ENCODE measurements at regions not wholly inside any gene's neighbourhood (a gene's known extent, or its start where the extent isn't known, plus 50 kb on each side); places are given as distances from the start of the nearest gene placed in this dataset.

DNA sequence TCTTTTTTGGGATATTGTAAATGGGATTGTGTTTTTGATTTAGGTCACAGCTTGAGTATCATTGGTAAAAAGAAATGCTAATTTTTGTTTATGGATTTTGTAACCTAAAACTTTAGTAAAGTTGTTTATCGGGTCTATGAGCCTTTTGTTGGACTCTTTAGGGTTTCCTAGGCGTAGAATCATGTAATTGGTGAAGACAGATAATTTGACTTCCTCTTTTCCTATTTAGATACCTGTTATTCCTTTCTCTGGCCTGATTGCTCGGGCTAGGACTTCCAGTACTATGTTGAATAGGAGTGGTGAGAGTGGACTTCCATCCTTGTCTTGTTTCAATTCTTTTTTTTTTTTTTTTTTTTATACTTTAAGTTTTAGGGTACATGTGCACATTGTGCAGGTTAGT, 149.0 kb downstream of the QPCT start:
- intact Hi-C loops (cut with DNase I) = no loop called here
- H3K9me3 ChIP-seq (ENCODE audit: control insufficient read depth in 2 of 3, insufficient read depth in 1 of 3, low read length in 3 of 3) = no peaks in the 10 kb centered on the region
- H3K36me3 ChIP-seq (ENCODE audit: control insufficient read depth in 2 of 3, insufficient read depth in 3 of 3, low read length in 3 of 3) = no peaks in the 10 kb centered on the region
- no peaks in the 10 kb centered on the region for H3K4me1 ChIP-seq (ENCODE audit: control insufficient read depth in 2 of 3, insufficient read depth in 2 of 3, low read depth in 1 of 3, low read length in 3 of 3)
- no peak overlapping the region for H3K27ac ChIP-seq (ENCODE audit: low read depth in 2 of 2, low read length in 2 of 2)
- no peak for DNase-seq
- no peaks in the 10 kb centered on the region for H3K27me3 ChIP-seq (ENCODE audit: control insufficient read depth, insufficient read depth, low read length)
- TF ChIP-seq, protein P1, sequence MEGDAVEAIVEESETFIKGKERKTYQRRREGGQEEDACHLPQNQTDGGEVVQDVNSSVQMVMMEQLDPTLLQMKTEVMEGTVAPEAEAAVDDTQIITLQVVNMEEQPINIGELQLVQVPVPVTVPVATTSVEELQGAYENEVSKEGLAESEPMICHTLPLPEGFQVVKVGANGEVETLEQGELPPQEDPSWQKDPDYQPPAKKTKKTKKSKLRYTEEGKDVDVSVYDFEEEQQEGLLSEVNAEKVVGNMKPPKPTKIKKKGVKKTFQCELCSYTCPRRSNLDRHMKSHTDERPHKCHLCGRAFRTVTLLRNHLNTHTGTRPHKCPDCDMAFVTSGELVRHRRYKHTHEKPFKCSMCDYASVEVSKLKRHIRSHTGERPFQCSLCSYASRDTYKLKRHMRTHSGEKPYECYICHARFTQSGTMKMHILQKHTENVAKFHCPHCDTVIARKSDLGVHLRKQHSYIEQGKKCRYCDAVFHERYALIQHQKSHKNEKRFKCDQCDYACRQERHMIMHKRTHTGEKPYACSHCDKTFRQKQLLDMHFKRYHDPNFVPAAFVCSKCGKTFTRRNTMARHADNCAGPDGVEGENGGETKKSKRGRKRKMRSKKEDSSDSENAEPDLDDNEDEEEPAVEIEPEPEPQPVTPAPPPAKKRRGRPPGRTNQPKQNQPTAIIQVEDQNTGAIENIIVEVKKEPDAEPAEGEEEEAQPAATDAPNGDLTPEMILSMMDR (IDR thresholded peaks at IDR 0.05; ENCODE audit: borderline replicate concordance, extremely low read depth, insufficient read depth) = no peak
- no peak for FAIRE-seq
- no peak overlapping the region for H3K4me3 ChIP-seq (ENCODE audit: low read length in 3 of 3)
- H3K9ac ChIP-seq (ENCODE audit: low read length in 3 of 3) = no peak overlapping the region

DNA sequence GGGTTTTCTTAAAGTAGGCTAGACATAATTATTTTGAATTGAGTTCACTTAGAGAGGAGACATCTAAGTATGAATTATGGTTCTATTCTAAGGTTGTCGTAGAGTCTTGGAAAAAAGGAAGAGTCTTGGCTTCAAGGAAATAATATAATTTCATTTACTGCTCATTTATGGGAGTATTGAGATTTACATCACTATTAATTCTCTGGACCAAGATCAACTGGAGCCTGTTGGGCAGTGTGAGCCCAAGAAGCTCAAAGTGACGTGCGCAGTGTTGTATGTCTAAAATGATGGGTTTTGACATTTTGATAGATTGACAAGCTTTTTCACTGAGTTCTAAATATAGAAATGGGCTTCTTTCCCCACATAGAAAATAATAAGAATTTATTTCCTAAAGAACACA, 154.7 kb downstream of the QPCT start:
- DNase-seq = no peak
- intact Hi-C loops (cut with DNase I) = no loop called here
- no peaks in the 10 kb centered on the region for H3K4me1 ChIP-seq (ENCODE audit: control insufficient read depth in 2 of 3, insufficient read depth in 2 of 3, low read depth in 1 of 3, low read length in 3 of 3)
- TF ChIP-seq, protein P1 (IDR thresholded peaks at IDR 0.05; ENCODE audit: borderline replicate concordance, extremely low read depth, insufficient read depth) = no peak
- no peaks in the 10 kb centered on the region for H3K9me3 ChIP-seq (ENCODE audit: control insufficient read depth in 2 of 3, insufficient read depth in 1 of 3, low read length in 3 of 3)
- H3K4me3 ChIP-seq (ENCODE audit: low read length in 3 of 3) = no peak overlapping the region
- H3K36me3 ChIP-seq (ENCODE audit: control insufficient read depth in 2 of 3, insufficient read depth in 3 of 3, low read length in 3 of 3) = no peaks in the 10 kb centered on the region
- FAIRE-seq = no peak
- H3K27me3 ChIP-seq (ENCODE audit: control insufficient read depth, insufficient read depth, low read length) = no peaks in the 10 kb centered on the region
- no peak overlapping the region for H3K27ac ChIP-seq (ENCODE audit: low read depth in 2 of 2, low read length in 2 of 2)
- no peak overlapping the region for H3K9ac ChIP-seq (ENCODE audit: low read length in 3 of 3)

DNA sequence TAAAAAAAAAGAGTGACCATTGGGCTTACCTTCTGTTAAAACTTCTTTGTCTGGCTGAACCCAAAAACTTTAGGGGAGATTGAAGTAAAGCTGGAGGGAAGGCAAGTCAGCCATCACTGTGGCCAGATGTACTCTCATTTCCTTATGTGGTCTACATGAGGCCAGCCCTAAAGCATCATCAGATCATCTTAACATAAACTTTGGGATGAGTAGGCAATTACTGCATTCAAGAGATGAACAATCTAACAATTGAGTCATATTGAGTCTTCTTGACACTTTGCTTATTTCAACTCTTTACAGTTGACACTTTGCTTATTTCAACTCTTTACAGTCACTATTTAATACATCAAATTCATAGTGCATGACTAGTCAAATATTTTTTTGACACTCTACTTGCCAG, 155.6 kb downstream of the QPCT start:
- intact Hi-C loops (cut with DNase I) = no loop called here
- TF ChIP-seq, protein P1 (IDR thresholded peaks at IDR 0.05; ENCODE audit: borderline replicate concordance, extremely low read depth, insufficient read depth) = no peak
- Histone ChIP-seq H3K4me1 (ENCODE audit: control insufficient read depth in 2 of 3, insufficient read depth in 2 of 3, low read depth in 1 of 3, low read length in 3 of 3) (no peaks in the 10 kb centered on the region), H3K36me3 (ENCODE audit: control insufficient read depth in 2 of 3, insufficient read depth in 3 of 3, low read length in 3 of 3) (no peaks in the 10 kb centered on the region), H3K27me3 (ENCODE audit: control insufficient read depth, insufficient read depth, low read length) (no peaks in the 10 kb centered on the region), H3K9me3 (ENCODE audit: control insufficient read depth in 2 of 3, insufficient read depth in 1 of 3, low read length in 3 of 3) (no peaks in the 10 kb centered on the region), H3K4me3 (ENCODE audit: low read length in 3 of 3) (no peak overlapping the region), H3K9ac (ENCODE audit: low read length in 3 of 3) (no peak overlapping the region), H3K27ac (ENCODE audit: low read depth in 2 of 2, low read length in 2 of 2) (no peak overlapping the region)
- no peak for DNase-seq
- no peak for FAIRE-seq

DNA sequence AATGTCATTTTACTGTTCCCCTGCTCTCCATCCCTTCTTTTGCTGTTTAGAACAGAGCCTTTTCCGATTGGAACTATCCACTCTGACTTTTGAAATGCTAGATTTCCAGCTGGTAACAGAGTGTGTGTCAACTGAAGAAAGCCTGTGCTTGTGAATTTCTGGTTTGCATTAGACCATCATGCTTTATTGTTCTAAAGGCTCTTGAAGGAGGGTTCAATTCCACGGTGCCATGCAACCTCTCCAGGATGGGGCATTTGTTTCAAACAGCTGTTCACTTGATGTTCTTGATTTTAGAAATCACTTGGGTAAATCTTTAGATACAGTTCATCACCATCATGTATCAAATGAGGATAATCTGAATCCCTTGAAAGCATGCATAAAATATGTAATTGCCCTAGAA, 156.7 kb downstream of the QPCT start:
- no peak overlapping the region for H3K9ac ChIP-seq (ENCODE audit: low read length in 3 of 3)
- FAIRE-seq (no peak), DNase-seq (no peak)
- H3K4me3 ChIP-seq (ENCODE audit: low read length in 3 of 3) = no peak overlapping the region
- H3K9me3 ChIP-seq (ENCODE audit: control insufficient read depth in 2 of 3, insufficient read depth in 1 of 3, low read length in 3 of 3) = no peaks in the 10 kb centered on the region
- H3K27me3 ChIP-seq (ENCODE audit: control insufficient read depth, insufficient read depth, low read length) = no peaks in the 10 kb centered on the region
- no peak overlapping the region for H3K27ac ChIP-seq (ENCODE audit: low read depth in 2 of 2, low read length in 2 of 2)
- TF ChIP-seq, protein P1 (IDR thresholded peaks at IDR 0.05; ENCODE audit: borderline replicate concordance, extremely low read depth, insufficient read depth) = no peak
- intact Hi-C loops (cut with DNase I) = no loop called here
- H3K4me1 ChIP-seq (ENCODE audit: control insufficient read depth in 2 of 3, insufficient read depth in 2 of 3, low read depth in 1 of 3, low read length in 3 of 3) = no peaks in the 10 kb centered on the region
- no peaks in the 10 kb centered on the region for H3K36me3 ChIP-seq (ENCODE audit: control insufficient read depth in 2 of 3, insufficient read depth in 3 of 3, low read length in 3 of 3)

Measured in kidney (tissue), 13 donors.